HG03039 (cell line): ENCODE measurements at regions not wholly inside any gene's neighbourhood (a gene's known extent, or its start where the extent isn't known, plus 50 kb on each side); places are given as distances from the start of the nearest gene placed in this dataset.
"Not testable (repeated sequence)": the region's sequence is repeated elsewhere in the genome, so short reads cannot be mapped to it uniquely, and the experiment has no call there.

Source experiments
- ATAC-seq: cut with Tn5 transposase; IDR thresholded peaks from one replicate; pipeline ENCODE4 v1.9.1; 2021; ENCODE audit warnings: mild to moderate bottlenecking, moderate library complexity; ENCODE audit not compliant: unreplicated experiment

- no peak for ATAC-seq
These were observed 142.4 kb upstream of the GRAMD2B start for GRCh38 chr5:126280846-126281245.

DNA sequence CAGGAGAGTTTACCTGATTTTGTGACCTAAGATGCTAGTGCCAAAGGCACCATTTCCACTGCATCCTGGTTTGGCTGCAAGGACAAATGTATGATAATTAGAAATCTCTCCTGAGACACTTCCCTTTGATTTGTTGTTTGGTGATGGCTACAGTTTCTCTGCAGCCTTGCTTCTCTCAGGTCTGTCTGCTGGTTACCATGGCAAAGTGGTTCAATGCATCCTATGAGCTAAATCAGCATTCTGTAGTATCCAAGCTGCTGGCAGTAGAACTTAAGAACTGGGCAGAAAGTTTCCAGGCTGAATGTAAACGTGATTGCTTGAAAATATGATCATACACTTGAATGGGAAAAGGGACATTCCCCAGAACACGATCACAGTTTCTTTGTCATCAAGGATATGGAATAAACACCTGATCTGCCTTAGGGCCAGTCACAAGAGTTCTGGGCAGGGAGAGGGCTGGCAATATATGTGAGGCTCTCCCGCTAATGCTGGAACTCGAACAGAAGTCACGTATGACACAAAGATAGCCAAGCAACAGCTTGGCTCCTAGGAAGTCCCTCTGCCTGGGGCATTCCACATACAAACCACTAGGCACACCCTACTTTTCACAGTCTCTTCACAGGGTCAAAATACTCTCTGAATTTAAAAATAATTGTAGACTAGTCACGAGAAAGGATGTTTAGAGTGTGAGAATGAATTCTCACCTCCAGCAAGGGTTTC is 138.1 kb upstream of the GRAMD2B start:
- no peak for ATAC-seq

DNA sequence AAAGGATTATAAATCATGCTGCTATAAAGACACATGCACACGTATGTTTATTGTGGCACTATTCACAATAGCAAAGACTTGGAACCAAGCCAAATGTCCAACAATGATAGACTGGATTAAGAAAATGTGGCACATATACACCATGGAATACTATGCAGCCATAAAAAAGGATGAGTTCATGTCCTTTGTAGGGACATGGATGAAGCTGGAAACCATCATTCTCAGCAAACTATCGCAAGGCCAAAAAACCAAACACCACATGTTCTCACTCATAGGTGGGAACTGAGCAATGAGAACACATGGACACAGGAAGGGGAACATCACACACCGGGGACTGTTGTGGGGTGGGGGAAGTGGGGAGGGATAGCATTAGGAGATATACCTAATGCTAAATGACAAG is 127.1 kb upstream of the GRAMD2B start:
- ATAC-seq: not testable (repeated sequence)

DNA sequence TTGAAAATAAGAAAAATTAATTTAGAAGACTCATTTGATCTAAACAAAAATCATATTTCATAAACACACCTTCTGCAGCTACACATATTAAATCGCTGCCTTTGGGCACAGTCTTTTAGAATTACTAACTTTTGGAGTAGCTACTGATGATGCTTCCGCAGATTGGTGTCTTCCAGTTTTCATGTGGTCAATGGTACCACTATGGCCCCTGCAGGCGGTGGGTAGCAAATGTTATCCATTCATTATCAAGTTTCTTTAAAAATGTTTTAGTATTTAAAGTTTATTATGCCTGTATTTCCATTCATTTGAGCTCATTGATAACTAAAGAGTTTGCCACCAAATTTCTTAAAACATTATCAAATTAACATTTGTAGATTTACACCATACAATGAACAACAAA is 122.9 kb upstream of the GRAMD2B start:
- no peak for ATAC-seq

DNA sequence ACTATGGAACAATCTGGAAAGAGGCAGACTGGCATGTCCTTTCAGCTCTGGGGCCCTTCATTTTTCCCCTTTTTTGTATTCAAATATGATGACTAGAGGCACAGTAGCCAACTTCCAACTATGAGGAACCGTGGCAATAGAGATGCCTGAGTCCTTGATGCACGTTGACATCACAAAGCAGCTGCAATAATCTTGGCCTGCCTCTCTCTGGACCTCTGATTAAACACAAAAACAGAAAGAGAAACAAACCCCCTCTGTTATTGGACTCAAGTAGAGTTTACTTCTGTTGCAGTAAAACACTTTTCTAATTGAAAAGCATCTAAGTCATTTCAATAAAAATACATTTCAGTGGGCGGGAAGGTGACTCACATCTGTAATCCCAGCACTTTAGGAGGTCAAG is 122.2 kb upstream of the GRAMD2B start:
- no peak for ATAC-seq

DNA sequence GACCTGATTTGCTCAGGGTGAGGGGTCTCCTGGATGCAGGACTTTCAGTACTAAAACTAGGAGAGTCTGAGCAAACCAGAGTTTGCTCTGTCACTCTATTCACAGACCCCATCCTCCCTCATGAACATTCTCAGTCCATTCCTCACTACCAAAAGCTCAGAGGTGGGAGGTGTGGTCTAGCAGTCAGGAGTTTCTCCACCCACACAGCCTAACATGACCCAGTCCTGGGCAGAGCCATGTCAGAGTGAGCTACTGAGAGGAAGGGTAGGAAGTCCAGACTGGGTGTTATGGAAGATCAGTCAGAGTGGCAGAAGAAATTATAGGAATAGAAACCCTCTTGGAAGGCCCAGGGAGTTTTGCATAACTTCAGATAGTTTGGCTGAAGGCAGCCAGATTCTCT is 113.3 kb upstream of the GRAMD2B start:
- ATAC-seq: no peak

DNA sequence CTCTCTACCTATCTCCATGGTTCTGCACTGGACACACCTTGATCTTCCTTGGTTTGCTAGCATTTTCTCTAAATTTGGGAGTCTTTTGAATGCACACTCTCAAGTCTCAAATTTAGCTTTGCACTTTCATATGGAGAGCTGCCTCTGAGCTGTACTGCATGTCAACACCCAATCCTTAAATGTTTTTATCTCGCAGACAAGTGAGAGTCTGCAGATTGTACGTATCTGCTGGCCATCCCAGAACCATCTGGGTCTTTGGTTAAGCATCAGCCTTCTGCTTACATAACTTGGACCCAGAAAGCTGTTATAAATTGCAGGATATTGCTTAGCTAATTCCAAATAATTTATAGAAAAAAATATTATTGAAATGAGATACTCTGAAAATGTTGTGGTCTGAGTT is 111.4 kb upstream of the GRAMD2B start:
- ATAC-seq: no peak

DNA sequence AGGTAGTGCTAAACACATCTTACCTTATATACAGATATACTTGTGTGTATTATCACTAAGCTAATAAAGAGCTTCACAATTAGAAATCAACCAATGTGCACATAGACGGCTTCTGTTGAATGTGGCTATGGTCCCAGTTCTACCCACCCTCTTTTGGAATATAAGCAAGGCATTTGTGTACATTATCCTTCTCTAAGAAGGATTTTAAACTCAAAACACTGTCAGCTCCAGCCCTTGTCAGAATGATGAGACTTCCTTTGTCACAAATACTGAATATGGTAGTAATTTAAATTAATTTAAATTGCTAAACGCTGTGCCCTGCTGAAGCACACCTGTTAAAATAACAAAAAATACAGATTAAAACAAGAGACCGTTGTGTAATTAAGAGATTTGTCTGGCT is 107.9 kb upstream of the GRAMD2B start:
- ATAC-seq: no peak

- no peak for ATAC-seq
These were observed 90.9 kb upstream of the GRAMD2B start for GRCh38 chr5:126332326-126332725.

DNA sequence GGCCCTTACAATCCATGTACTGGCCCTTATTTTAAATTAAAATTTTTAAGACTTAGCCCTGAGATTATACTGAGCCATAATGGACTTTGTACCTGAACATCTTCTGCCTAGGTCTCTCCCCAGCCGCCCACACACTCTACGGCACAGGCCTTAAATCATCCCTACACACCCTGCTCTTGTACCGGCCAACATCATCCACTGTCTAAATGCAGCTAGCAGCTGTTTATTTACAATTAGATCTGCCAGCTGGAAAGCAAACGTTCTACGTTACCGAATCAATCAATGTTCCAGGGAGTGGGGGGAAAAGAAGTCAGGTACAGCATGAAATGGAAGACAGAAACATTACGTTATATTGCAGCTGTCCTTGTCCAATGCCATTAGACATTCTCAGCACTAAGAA is 88.4 kb upstream of the GRAMD2B start:
- no peak for ATAC-seq

GRCh38 chr5:126335886-126336285 is 87.3 kb upstream of the GRAMD2B start:
- no peak for ATAC-seq

GRCh38 chr5:126338635-126339034 is 84.6 kb upstream of the GRAMD2B start:
- no peak for ATAC-seq

- ATAC-seq: no peak
These were observed 83.9 kb upstream of the GRAMD2B start for GRCh38 chr5:126339215-126339805.

GRCh38 chr5:126341906-126342630 is 81.1 kb upstream of the GRAMD2B start:
- no peak for ATAC-seq

GRCh38 chr5:126348855-126349635 is 74.2 kb upstream of the GRAMD2B start:
- ATAC-seq: no peak

DNA sequence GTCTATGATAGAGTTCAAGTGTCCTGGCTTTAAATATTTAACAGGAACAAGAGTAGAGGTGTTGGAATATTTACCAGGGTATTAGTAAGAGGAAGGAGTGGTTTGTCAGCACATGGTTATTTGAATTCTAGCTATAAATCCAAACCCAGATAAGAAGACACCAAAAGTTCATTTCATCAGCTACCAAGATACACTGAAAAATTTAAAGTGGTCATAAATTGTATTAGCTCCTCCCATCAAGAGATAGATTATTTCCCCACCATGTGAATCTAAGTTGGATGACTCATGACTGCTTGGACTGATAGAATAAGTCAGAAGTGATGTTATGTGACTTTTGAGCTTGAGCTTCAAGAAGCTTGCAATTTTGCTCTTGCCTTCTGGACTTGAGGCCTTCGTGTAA is 72.1 kb upstream of the GRAMD2B start:
- no peak for ATAC-seq

DNA sequence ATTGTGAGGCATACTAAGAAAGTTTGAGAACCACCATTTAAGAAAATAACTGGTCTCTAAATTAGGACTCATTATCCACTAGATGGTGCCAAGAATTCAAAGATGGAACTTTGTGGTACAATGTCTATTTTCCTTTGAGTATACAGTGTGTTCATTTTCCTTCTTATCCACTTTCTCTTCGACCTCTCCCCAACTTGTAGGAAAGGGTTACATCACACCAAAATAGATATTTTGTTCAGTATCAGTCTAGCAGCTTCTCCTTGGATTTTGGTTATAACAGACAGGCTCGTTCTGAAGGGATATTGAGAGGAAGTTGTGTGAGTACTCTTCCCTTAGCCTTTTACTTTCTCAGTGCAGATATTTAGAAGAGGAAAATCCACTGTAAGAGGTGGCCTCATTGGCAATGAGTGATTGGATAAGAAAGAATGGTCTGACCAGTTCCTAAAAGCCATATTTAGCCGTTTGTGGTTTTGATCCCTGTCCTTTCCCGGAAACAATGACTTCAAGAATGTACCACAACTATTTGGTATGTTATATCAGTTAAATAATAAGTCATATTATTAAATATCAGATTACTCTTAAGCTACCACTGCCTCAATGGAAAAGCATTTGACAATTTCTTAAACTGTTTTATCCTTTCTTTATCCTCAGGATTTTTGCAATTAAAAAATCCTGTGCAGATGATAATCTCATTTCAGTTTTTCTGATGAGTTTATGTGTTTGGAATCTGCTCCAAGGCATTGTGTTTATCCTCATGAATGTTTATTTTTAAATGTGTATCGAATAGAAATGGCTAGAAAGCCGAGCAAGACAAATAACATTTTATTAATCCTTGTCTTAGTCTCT is 69.0 kb upstream of the GRAMD2B start:
- no peak for ATAC-seq

DNA sequence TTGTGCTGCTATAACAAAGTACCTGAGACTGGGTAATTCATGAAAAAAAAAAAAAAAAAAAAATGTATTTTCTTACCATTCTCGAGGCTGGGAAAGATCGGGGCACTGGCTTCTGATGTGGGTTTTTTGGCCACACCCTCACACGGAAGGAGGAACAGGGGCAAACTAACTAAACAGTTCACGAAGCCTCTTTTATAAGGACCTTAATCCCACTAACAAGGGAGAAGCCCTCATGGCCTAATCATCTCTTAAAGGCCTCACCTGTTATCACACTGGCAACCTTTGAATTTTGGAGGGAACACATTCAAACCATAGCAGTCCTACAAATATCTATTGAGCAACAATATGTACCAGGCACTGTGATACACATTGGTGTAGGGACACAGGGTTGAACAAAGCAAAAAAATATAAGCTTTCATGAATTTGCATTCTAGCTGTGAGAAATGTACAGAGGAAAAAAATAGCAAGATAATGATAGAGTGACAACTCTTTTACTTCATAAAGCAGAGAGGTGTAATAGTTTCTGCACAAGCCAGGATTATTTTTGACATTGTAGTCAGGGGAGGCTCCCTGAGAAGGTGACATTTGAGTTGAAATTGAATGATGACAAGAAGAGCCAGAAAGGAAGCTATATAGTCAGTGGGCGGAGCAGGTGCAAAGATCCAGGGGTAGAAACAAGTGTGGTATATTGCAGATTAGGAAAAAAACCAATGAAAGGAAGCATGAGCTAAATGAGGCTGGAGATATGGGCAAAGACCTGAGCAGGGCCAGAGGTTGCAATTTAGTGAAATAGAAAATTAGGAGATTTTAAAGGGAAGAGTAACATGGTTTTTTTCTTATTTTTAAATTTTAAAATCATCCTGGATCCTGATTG is 68.1 kb upstream of the GRAMD2B start:
- ATAC-seq: no peak

GRCh38 chr5:126355940-126356339 is 67.3 kb upstream of the GRAMD2B start:
- no peak for ATAC-seq
